Right ventricle myocardium inferior (tissue), 1 donor: ENCODE measurements at regions not wholly inside any gene's neighbourhood (a gene's known extent, or its start where the extent isn't known, plus 50 kb on each side); places are given as distances from the start of the nearest gene placed in this dataset.

Source experiments
- ATAC-seq: fragments of 200-7000 bp; cut with Tn5 transposase; one replicate; pipeline ENCODE4 v1.9.1; 2020; ENCODE audit warnings: mild to moderate bottlenecking, moderate library complexity
- DNase-seq: peaks from one replicate; pipeline ENCODE4 v3.0.0; 2021; ENCODE audit errors: missing footprints
- intact Hi-C: fragments of 100-400 bp; cut with DNase I; formaldehyde crosslinking; loops from one replicate; pipeline ENCODE4 v1.11.0; 2022
- donor health status: DM: no; HTN: yes; CAD: no; lungs with severe emphysema.

- intact Hi-C loops = no loop called here
- no peak for DNase-seq
- ATAC-seq = no peak
Observed at GRCh38 chr2:106976548-106976947, 90.6 kb upstream of the ST6GAL2 start.

GRCh38 chr2:106977717-106978116, 91.8 kb upstream of the ST6GAL2 start:
- DNase-seq = no peak
- intact Hi-C loops = no loop called here
- ATAC-seq = no peak

GRCh38 chr2:106978647-106979046, 92.7 kb upstream of the ST6GAL2 start:
- intact Hi-C loops = no loop called here
- ATAC-seq (no peak), DNase-seq (no peak)

- intact Hi-C loops = no loop called here
- DNase-seq (no peak), ATAC-seq (no peak)
Observed at GRCh38 chr2:106981491-106981890, 95.5 kb upstream of the ST6GAL2 start.

- ATAC-seq = no peak
- intact Hi-C loops = no loop called here
- no peak for DNase-seq
Observed at GRCh38 chr2:106982350-106982749, 96.4 kb upstream of the ST6GAL2 start.

- no peak for ATAC-seq
- intact Hi-C loops = no loop called here
- no peak for DNase-seq
Observed at GRCh38 chr2:106983305-106983704, 97.3 kb upstream of the ST6GAL2 start.

- DNase-seq = no peak
- intact Hi-C loops = no loop called here
- ATAC-seq = no peak
Observed at GRCh38 chr2:106988361-106988760, 102.4 kb upstream of the ST6GAL2 start.

- no peak for DNase-seq
- intact Hi-C loops = no loop called here
- ATAC-seq = no peak
Observed at GRCh38 chr2:106990297-106990696, 104.3 kb upstream of the ST6GAL2 start.

- intact Hi-C loops = no loop called here
- DNase-seq (no peak), ATAC-seq (no peak)
Observed at GRCh38 chr2:106991866-106992265, 105.9 kb upstream of the ST6GAL2 start.

GRCh38 chr2:106995556-106995955, 109.6 kb upstream of the ST6GAL2 start:
- ATAC-seq = no peak
- intact Hi-C loops = no loop called here
- no peak for DNase-seq

GRCh38 chr2:106996171-106996769, 110.3 kb upstream of the ST6GAL2 start:
- peak; percentile 74 for ATAC-seq
- intact Hi-C loops = no loop called here
- no peak for DNase-seq

GRCh38 chr2:106997204-106997603, 111.2 kb upstream of the ST6GAL2 start:
- DNase-seq (no peak), ATAC-seq (no peak)
- intact Hi-C loops = no loop called here

- DNase-seq (no peak), ATAC-seq (no peak)
- intact Hi-C loops = no loop called here
Observed at GRCh38 chr2:107001062-107001461, 115.1 kb upstream of the ST6GAL2 start.

- intact Hi-C loops = no loop called here
- ATAC-seq (no peak), DNase-seq (no peak)
Observed at GRCh38 chr2:107001551-107001950, 115.6 kb upstream of the ST6GAL2 start.

- intact Hi-C loops = no loop called here
- DNase-seq (no peak), ATAC-seq (no peak)
Observed at GRCh38 chr2:107001964-107002696, 116.2 kb upstream of the ST6GAL2 start.

GRCh38 chr2:107002735-107003134, 116.8 kb upstream of the ST6GAL2 start:
- DNase-seq = no peak
- no peak for ATAC-seq
- intact Hi-C loops = no loop called here

GRCh38 chr2:107005853-107006252, 119.9 kb upstream of the ST6GAL2 start:
- no peak for ATAC-seq
- intact Hi-C loops = no loop called here

GRCh38 chr2:107006836-107007235, 120.9 kb upstream of the ST6GAL2 start:
- intact Hi-C loops = no loop called here
- ATAC-seq (no peak), DNase-seq (no peak)

More at GRCh38 chr2:107005853-107006252, 119.9 kb upstream of the ST6GAL2 start:
- no peak for DNase-seq

- ATAC-seq (no peak), DNase-seq (no peak)
- intact Hi-C loops = no loop called here
Observed at GRCh38 chr2:107007927-107008326, 122.0 kb upstream of the ST6GAL2 start.

- no peak for ATAC-seq
- no peak for DNase-seq
- intact Hi-C loops = no loop called here
Observed at GRCh38 chr2:107008843-107009242, 122.9 kb upstream of the ST6GAL2 start.

- no peak for DNase-seq
- intact Hi-C loops = no loop called here
- no peak for ATAC-seq
Observed at GRCh38 chr2:107009275-107009674, 123.3 kb upstream of the ST6GAL2 start.
